ENCODE measurements at regions not wholly inside any gene's neighbourhood (a gene's known extent, or its start where the extent isn't known, plus 50 kb on each side); places are given as distances from the start of the nearest gene placed in this dataset.

GRCh38 chr17:36884495-36885152, 52.7 kb upstream of the LHX1 start:
- H3K4me3 ChIP-seq, result no peak overlapping the region

DNA sequence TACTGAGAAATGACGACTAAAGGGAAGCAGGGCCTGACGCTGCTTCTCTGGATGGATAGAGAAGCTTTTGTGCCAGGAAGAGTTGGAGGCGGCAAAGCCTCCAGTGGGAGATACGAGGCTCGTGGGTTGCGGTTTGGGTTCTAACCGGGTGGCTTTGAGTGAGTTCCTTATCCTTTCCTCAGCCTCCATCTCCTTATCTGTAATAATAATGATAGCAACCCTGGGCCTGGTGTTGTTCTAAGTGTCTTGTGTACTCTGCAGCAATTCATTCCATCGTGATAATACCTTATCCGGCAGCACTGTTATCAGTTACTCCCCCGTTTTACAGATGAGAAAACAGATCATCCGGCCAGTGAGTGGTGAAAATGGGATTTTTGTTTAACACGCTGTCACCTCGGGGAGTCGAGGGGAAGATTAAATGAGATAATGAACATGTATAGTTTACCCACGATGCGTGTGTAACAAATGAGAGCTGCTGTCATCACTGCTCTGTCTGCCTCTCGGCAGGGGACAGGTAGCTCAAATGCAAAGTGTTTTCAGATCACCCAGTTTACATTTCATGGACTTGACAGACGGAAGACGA, 52.0 kb upstream of the LHX1 start:
- Histone ChIP-seq H3K4me3 (no peak overlapping the region), H3K4me2 (peak overlapping the region in 7 of 11 experiments; percentile 7 to 48 (median 43); a peak in 11 of 22 replicates), H3K36me3 (no peaks in the 10 kb centered on the region), H4K20me1 (no peaks in the 10 kb centered on the region), H3K9me3 (replicated peaks in 1 of 11) (peaks cover 12 to 21% (median 15%) of the 10 kb centered on the region in 11 experiments; a peak in 21 of 22 replicates), H3K27ac (no peak overlapping the region), H3K9ac (no peak overlapping the region), H3K27me3 (peaks cover 0 to 22% (median 18%) of the 10 kb centered on the region in 11 experiments; a peak in 17 of 22 replicates), H3K4me1 (peaks cover 0 to 23% (median 15%) of the 10 kb centered on the region in 10 experiments; a peak in 13 of 20 replicates)
- no peak for TF ChIP-seq Cebpa-rat (IDR thresholded peaks at IDR 0.05)

More at GRCh38 chr17:36884495-36885152, 52.7 kb upstream of the LHX1 start:
- Histone ChIP-seq H3K9ac (no peak overlapping the region), H3K27ac (no peak overlapping the region), H3K36me3 (no peaks in the 10 kb centered on the region), H4K20me1 (no peaks in the 10 kb centered on the region), H3K9me3 (replicated peaks in 1 of 11) (peaks cover 12 to 21% (median 15%) of the 10 kb centered on the region in 11 experiments; a peak in 21 of 22 replicates), H3K27me3 (peaks cover 0 to 22% (median 18%) of the 10 kb centered on the region in 11 experiments; a peak in 17 of 22 replicates), H3K4me2 (peak overlapping the region in 7 of 11 experiments; percentile 13 to 48 (median 34); a peak in 11 of 22 replicates), H3K4me1 (peaks cover 0 to 23% (median 15%) of the 10 kb centered on the region in 10 experiments; a peak in 13 of 20 replicates)
- TF ChIP-seq Cebpa-rat (IDR thresholded peaks at IDR 0.05), result no peak

DNA sequence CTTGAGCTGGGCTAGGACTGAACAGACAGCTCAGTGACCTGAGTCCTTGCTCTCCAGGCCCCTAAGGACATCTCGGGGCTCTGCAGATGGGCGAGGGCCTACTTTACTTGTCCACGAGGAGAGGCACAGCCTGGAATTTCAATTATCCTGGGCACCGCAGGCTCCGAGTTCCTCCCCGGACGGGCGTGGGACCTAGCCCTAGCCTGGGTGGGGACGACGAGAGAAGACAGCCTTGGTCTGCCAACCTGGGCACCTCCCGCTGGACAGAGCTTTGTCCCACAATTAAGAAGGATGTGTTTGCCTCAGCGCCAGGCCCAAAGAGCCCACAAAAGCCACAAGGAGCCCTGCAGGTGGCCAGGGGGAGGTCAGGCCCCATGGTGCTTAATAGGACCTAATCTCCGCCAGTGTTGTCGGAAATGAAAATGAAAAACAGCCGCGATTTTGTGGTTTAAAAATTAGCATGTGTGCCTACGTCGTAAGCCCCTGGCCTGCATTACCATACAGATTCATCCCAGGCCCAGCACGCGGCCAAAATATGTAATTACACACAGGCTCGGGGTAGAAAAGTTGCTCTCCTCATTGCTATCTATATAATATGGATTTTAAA, 51.4 kb upstream of the LHX1 start:
- Histone ChIP-seq H3K27ac (no peak overlapping the region), H3K9ac (no peak overlapping the region; a peak in 1 of 22 replicates), H3K4me1 (peaks cover 0 to 23% (median 15%) of the 10 kb centered on the region in 10 experiments; a peak in 13 of 20 replicates), H3K27me3 (peaks cover 0 to 22% (median 18%) of the 10 kb centered on the region in 11 experiments; a peak in 17 of 22 replicates), H3K9me3 (replicated peaks in 1 of 11) (peaks cover 11 to 18% (median 14%) of the 10 kb centered on the region in 11 experiments; a peak in 21 of 22 replicates), H4K20me1 (no peaks in the 10 kb centered on the region), H3K4me2 (peak overlapping the region in 8 of 11 experiments; percentile 7 to 46 (median 37); a peak in 14 of 22 replicates), H3K4me3 (no peak overlapping the region), H3K36me3 (no peaks in the 10 kb centered on the region)
- no peak for TF ChIP-seq Cebpa-rat (IDR thresholded peaks at IDR 0.05)
